ENCODE measurements at regions not wholly inside any gene's neighbourhood (a gene's known extent, or its start where the extent isn't known, plus 50 kb on each side); places are given as distances from the start of the nearest gene placed in this dataset.
A peak's percentile ranks its signal among the peaks of the same experiment; 100 is the strongest.

GRCh38 chr13:109301276-109301675 lies 485.1 kb downstream of the IRS2 start:
- Mint-ChIP-seq H3K36me3 (ENCODE audit: low read depth) (no peaks in the 10 kb centered on the region), H3K4me1 (no peaks in the 10 kb centered on the region), H3K27ac (ENCODE audit: unreplicated experiment) (no peak overlapping the region), H3K27me3 (ENCODE audit: low read depth) (no peaks in the 10 kb centered on the region), H3K9me3 (no peaks in the 10 kb centered on the region), H3K4me3 (no peak overlapping the region)
- no peak for DNase-seq (ENCODE audit: low read depth, low spot score)
- TF ChIP-seq, protein P1, sequence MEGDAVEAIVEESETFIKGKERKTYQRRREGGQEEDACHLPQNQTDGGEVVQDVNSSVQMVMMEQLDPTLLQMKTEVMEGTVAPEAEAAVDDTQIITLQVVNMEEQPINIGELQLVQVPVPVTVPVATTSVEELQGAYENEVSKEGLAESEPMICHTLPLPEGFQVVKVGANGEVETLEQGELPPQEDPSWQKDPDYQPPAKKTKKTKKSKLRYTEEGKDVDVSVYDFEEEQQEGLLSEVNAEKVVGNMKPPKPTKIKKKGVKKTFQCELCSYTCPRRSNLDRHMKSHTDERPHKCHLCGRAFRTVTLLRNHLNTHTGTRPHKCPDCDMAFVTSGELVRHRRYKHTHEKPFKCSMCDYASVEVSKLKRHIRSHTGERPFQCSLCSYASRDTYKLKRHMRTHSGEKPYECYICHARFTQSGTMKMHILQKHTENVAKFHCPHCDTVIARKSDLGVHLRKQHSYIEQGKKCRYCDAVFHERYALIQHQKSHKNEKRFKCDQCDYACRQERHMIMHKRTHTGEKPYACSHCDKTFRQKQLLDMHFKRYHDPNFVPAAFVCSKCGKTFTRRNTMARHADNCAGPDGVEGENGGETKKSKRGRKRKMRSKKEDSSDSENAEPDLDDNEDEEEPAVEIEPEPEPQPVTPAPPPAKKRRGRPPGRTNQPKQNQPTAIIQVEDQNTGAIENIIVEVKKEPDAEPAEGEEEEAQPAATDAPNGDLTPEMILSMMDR (conservative IDR thresholded peaks at IDR 0.05): no peak

DNA sequence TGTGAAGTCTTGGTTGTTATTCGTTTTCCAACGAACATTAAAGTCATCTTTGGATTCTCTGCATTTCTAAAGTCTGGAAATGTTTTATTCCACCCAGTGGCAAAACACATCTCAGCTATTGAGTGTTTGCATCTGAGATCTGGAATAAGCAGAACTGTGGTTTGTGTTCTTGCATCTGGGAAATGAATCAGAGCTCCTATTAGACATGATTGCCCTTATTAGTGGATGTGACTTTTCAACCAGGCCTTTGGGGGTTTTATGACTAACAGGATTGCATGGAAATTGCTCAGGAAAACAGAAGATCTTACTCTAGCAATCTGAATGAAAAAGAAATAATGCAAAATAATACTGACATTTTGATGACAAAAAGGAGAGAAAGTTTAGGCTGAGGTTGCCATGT lies 488.8 kb downstream of the IRS2 start:
- H3K27ac Mint-ChIP-seq (ENCODE audit: unreplicated experiment): no peak overlapping the region
- TF ChIP-seq, protein P1 (conservative IDR thresholded peaks at IDR 0.05): no peak
- H3K4me3 Mint-ChIP-seq: no peak overlapping the region
- H3K9me3 Mint-ChIP-seq: peaks cover 8% of the 10 kb centered on the region
- no peaks in the 10 kb centered on the region for H3K4me1 Mint-ChIP-seq
- DNase-seq (ENCODE audit: low read depth, low spot score): no peak
- H3K36me3 Mint-ChIP-seq (ENCODE audit: low read depth): peaks cover 7% of the 10 kb centered on the region
- no peaks in the 10 kb centered on the region for H3K27me3 Mint-ChIP-seq (ENCODE audit: low read depth)

DNA sequence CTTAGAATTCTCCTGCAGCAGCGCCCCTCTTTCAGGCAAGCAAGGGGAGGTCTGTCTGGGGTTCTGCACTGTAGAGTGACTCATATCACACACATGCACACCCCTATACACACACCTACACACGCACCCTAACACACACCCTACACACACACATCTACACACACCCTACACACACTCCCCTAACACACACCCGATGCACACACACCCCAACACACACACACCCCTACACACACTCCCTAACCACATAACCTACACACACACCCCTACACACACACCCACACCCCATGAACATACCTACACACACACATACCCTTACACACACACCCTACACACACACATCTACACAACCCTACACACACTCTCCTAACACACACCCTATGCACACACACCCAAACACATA lies 493.2 kb downstream of the IRS2 start:
- H3K27ac Mint-ChIP-seq (ENCODE audit: unreplicated experiment): no peak overlapping the region
- no peaks in the 10 kb centered on the region for H3K27me3 Mint-ChIP-seq (ENCODE audit: low read depth)
- peaks cover 7% of the 10 kb centered on the region for H3K36me3 Mint-ChIP-seq (ENCODE audit: low read depth)
- peaks cover 6% of the 10 kb centered on the region for H3K4me1 Mint-ChIP-seq
- peaks cover 8% of the 10 kb centered on the region for H3K9me3 Mint-ChIP-seq
- TF ChIP-seq, protein P1 (conservative IDR thresholded peaks at IDR 0.05): no peak
- H3K4me3 Mint-ChIP-seq: no peak overlapping the region
- no peak for DNase-seq (ENCODE audit: low read depth, low spot score)

GRCh38 chr13:109288151-109288709 lies 498.2 kb downstream of the IRS2 start:
- Mint-ChIP-seq H3K4me1 (peaks cover 17% of the 10 kb centered on the region), H3K4me3 (peak overlapping the region; percentile 21), H3K36me3 (ENCODE audit: low read depth) (no peaks in the 10 kb centered on the region), H3K27ac (ENCODE audit: unreplicated experiment) (peak overlapping the region; percentile 44), H3K27me3 (ENCODE audit: low read depth) (no peaks in the 10 kb centered on the region), H3K9me3 (no peaks in the 10 kb centered on the region)
- DNase-seq (ENCODE audit: low read depth, low spot score): no peak
- TF ChIP-seq, protein P1 (conservative IDR thresholded peaks at IDR 0.05): no peak

GRCh38 chr13:109287553-109287952 lies 498.8 kb downstream of the IRS2 start:
- Mint-ChIP-seq H3K9me3 (no peaks in the 10 kb centered on the region), H3K36me3 (ENCODE audit: low read depth) (no peaks in the 10 kb centered on the region), H3K4me1 (peaks cover 17% of the 10 kb centered on the region), H3K4me3 (no peak overlapping the region), H3K27me3 (ENCODE audit: low read depth) (no peaks in the 10 kb centered on the region), H3K27ac (ENCODE audit: unreplicated experiment) (peak overlapping the region; percentile 44)
- TF ChIP-seq, protein P1 (conservative IDR thresholded peaks at IDR 0.05): no peak
- no peak for DNase-seq (ENCODE audit: low read depth, low spot score)

Measured in neural crest cell (in vitro differentiated cells).